ENCODE measurements at regions not wholly inside any gene's neighbourhood (a gene's known extent, or its start where the extent isn't known, plus 50 kb on each side); places are given as distances from the start of the nearest gene placed in this dataset.
"Not testable (repeated sequence)": the region's sequence is repeated elsewhere in the genome, so short reads cannot be mapped to it uniquely, and the experiment has no call there.

DNA sequence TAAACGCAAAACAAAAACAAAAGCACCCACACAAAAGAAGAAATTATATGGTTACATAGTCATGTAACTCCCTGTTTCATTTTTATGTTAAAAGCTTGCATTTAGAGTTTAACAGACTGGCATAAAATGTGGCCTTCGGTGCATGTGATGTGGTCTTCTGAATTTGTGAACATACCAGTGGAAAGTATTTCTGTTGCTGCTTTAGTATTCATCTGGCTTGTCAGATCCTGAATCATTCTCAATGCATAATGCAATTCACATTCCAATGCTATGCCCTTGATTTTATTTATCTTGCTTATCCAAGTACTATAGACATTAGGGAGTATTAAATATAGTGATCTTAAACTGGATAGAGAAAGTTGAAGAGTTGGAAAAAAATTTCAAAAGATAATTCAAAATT, 740.2 kb upstream of the ZNF608 start:
- DNase-seq, result peak; percentile 29

GRCh38 chr5:125487231-125487630, 740.8 kb upstream of the ZNF608 start:
- DNase-seq, result no peak

- DNase-seq, result not testable (repeated sequence)
Observed at GRCh38 chr5:125487652-125488051, 741.2 kb upstream of the ZNF608 start.

DNA sequence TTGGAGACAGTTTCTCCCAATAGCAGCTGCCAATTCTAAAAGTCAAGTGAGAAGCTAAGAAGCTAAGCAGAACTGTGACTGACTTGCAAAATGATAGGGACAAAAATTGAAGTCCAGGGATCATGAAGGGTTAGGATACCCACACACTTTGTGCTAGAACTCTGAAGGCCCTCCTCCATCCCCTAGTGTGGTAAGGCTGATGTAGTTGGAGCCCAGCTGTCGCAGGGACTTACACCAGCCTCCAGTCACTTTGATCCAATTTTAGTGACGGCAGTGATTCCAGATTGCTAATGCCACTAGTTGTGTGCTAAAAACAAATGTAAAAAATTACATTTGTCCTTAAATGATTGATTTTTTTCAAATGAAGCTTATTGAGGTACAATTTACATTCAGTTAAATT, 742.7 kb upstream of the ZNF608 start:
- peak; percentile 22 for DNase-seq

DNA sequence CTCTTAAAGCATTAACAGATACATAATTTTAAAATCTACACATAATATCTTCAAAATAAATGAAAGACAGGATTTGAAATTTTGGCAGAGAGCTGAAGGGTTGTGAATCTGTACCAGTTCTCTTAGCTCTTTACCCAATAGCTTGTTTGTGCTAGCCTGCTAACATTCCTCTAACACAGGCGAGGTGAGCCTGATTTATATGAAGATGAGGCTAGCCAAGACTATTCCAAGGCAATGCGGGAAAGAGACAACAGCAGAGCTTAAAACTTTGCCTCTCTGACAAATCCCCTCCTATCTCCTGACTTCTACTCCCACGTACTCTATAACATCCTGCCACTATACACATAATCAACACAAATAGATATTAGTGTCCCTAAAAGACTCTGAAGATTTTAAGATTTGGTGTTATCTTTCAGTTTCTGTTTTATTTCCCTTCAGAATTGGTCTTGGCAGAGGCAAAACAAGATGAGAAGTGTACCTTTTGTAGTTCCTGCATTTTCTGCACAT, 745.6 kb upstream of the ZNF608 start:
- no peak for DNase-seq

DNA sequence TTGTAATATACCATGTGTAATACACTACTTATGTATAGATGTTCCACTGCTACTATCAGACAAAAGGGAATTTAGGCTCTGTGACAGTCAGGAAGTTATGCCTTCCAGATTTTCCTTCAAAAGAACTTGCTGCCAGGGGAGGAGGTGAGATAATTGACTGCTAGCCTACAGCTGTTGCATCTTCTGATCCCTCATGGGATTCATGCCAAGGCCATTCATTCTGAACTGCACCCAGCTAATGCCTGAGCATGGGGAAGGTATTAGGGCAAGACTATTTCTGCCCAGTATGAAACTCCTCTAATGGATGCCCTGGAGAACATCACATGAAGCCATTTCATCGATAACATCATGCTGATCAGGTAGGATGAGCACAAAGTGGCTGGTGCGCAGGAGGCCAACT, 746.5 kb upstream of the ZNF608 start:
- DNase-seq, result peak; percentile 22

- no peak for DNase-seq
Observed at GRCh38 chr5:125496393-125496792, 750.0 kb upstream of the ZNF608 start.

DNA sequence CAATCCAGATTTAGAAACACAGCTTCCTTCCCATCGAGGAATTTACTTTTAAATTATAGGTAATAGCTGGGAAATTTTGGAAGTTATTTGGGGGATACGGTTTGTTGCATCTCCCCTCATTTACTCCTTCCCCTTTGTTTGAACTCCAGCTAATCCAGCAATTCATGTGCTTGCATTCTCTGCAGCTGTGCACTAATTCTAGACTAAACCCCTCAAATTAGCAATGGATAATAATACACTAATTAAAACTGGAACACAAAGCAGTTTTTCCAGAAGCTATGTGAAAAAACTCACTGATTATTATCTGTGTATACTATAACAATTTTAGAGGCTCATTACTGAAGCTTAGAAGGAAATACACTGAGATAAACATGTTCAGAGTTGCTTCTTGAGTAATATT, 751.2 kb upstream of the ZNF608 start:
- no peak for DNase-seq

- DNase-seq, result no peak
Observed at GRCh38 chr5:125499636-125500332, 753.3 kb upstream of the ZNF608 start.

GRCh38 chr5:125501396-125501795, 755.0 kb upstream of the ZNF608 start:
- no peak for DNase-seq

GRCh38 chr5:125503946-125504345, 757.5 kb upstream of the ZNF608 start:
- no peak for DNase-seq

- DNase-seq, result no peak
Observed at GRCh38 chr5:125505115-125505514, 758.7 kb upstream of the ZNF608 start.

DNA sequence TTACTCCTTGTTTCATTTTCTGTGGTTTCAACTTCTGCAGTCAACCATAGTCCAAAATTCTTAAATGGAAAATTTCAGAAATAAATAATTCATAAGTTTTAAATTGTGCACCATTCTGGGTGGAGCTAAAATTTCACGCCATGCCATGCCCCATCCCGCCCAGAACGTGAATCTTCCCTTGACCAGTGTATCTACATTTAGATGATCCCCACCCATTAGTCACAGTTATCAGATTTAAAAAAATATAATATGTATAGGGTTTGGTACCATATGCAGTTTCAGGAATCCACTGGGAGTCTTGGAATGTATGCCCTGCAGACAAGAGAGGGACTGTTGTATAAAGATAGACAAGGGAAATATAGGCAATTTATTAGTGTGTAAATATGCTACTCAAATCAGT, 759.7 kb upstream of the ZNF608 start:
- no peak for DNase-seq

DNA sequence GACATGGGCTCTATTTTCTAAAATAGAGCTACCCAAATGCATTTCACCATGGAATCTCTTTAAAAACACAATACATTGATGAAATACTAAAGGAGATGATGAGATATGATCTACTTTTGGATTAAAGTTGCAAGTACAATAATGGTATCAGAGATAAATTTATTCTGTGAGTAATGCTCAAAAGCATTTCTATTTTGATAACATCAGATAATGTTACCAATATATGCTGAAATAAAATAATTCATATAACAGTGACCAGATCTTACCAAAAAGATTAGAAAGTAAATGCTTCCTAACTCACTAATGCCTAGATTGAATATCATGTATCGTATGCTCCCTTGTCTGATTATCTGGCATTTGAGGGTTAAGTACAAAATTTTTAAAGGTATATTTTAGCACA, 761.8 kb upstream of the ZNF608 start:
- no peak for DNase-seq

GRCh38 chr5:125510651-125511050, 764.2 kb upstream of the ZNF608 start:
- DNase-seq, result no peak

GRCh38 chr5:125517973-125518550, 771.6 kb upstream of the ZNF608 start:
- no peak for DNase-seq

DNA sequence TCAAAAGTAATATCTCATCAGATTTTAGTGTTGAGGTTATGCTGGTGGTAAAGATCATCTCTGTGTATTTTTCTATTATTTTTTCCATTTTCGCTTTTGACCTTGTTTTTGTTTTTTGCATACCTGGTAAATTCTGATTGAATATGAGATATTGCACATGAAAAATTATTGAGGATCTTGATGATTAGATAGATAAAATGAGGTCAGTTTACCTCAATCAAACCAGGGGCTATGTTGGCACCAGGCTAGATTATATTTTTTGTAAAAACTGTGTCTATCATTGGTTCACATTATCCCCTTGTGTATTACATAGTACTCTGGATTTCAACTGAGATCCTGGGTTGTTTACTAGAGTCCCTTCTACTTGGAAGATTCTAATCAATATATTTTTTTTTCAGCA, 774.9 kb upstream of the ZNF608 start:
- no peak for DNase-seq

DNA sequence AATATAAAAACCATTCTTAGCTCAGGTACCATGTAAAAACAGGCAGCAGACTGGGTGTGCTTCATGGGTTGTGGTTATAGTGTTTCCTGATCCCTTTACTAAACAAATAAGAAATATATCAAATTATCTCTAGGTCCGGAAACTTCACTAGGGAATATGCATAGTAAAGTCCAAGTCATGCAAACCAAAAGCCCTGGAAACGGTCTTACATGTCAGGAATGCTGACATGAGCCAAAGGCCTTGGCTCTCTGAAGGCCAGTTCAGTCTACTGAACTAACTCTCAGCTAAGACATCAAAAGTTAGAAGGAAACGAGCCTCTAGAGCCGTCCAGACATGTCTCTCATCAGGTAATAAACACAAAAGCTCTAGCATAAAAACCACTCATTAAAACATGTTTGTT, 778.9 kb upstream of the ZNF608 start:
- no peak for DNase-seq

GRCh38 chr5:125526966-125527365, 780.5 kb upstream of the ZNF608 start:
- DNase-seq, result no peak

DNA sequence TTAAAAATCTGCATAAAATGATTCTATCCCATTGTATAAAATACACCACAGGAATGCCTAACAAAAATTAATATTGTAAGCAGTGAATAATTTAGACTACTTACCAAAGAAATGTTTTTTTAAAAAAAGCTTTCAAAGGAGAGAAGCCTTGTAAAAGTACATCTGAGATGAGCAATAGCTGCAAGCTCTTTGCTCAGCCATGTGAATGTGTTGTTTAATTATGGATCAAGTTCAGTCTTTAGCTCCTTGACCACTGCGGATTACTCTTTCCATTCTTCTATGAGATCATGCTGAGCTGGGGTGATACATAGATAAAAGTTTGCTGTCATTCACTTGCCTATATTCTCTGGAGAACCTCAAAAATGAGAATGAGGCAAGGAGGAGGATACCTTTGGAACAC, 782.4 kb upstream of the ZNF608 start:
- no peak for DNase-seq

DNA sequence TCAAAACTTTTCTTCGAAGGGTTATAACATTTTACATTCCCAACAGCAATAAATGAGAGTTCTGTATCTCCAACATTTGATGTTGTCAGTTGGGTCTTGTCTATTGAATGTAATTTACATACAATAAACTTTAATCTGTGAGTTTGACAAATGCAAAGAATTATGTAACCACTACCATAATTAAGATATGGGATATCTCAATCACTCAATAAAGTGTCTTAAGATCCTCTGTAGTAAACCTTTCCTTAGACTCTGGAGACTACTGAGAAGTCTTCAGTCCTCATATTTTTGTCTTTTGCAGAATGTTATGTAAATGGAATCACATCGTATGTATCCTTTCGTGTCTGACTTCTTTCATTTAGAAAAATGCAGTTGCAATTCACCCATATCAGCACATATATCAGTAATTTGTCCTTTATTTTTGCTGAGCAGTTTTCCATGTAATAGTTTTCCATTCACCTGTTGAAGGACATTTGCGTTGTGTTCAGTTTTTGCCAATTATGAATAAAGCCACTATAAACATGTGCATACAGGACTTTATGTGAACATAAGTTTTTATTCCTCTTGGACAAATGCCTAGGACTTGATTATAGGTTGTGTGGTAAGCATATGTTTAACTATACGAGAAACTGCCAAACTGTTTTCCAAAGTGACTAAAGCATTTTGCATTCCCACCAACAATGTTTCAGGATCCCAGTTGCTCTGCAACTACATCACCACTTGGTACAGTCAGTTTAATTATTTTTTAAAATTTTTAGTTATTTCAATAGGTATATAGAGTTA, 784.6 kb upstream of the ZNF608 start:
- DNase-seq, result no peak

GRCh38 chr5:125536095-125536494, 789.7 kb upstream of the ZNF608 start:
- no peak for DNase-seq

GRCh38 chr5:125536582-125536981, 790.1 kb upstream of the ZNF608 start:
- DNase-seq, result no peak

DNA sequence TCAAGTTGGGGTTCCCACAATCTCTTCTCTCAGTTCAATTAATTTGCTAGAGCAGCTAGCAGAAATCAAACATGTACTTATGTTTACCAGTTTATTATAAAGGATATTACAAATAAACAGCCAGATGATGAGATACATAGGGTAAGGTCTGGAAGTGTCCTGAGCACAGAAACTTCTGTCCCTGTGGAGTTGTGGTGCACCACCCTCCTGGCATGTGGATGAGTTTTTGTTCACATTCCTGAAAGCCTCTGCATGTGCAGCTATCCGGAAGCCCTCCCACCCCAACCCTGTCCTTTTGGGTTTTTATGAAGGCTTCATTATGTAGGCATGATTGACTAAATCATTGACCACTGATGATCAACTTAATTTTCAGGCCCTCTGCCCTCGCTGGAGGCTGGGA, 791.2 kb upstream of the ZNF608 start:
- no peak for DNase-seq
